NOMO-1 treated with DMSO at 0.1 percent for 48 hours (cell line): ENCODE measurements at regions not wholly inside any gene's neighbourhood (a gene's known extent, or its start where the extent isn't known, plus 50 kb on each side); places are given as distances from the start of the nearest gene placed in this dataset.
A peak's percentile ranks its signal among the peaks of the same experiment; 100 is the strongest.

Source experiments
- DNase-seq: peaks from one replicate; lab custom pipeline; 2025; ENCODE audit not compliant: unreplicated experiment; lab: John Stamatoyannopoulos, UW

DNA sequence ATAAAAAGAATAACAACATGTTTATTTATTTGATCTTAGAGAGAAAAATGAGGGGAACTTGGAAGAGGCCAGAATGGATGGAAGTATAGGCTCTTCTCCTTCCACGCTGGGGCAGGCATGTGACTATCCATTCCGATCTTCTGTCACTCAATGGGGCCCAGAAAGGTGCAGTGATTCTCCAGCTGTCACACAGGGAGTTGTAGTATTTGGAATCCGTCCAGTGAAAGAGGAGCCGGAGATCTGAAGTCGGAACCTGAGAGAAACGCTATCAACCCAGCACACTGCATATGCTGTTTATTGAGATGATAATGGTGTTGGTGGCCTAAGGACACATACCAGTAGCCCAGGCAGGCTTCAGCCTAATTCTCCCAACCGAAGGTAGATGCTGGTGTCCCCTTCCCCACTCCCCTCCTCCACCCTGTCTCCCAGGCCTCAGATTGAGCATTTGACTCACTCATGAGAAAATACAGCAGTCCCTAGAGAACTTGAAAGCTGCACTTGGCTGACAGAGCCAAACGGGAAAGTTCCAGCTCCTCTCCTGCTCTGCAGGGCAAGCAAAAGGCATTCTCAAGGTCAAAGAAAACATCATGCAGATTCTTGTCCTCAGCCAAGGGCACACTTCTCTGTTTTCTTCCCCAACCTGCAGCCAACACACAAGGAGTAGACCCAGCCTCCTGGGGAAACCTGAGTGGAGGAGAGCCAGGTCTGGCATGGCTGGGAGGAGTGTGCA lies 100.4 kb downstream of the IRF2BPL start:
- no peak for DNase-seq

DNA sequence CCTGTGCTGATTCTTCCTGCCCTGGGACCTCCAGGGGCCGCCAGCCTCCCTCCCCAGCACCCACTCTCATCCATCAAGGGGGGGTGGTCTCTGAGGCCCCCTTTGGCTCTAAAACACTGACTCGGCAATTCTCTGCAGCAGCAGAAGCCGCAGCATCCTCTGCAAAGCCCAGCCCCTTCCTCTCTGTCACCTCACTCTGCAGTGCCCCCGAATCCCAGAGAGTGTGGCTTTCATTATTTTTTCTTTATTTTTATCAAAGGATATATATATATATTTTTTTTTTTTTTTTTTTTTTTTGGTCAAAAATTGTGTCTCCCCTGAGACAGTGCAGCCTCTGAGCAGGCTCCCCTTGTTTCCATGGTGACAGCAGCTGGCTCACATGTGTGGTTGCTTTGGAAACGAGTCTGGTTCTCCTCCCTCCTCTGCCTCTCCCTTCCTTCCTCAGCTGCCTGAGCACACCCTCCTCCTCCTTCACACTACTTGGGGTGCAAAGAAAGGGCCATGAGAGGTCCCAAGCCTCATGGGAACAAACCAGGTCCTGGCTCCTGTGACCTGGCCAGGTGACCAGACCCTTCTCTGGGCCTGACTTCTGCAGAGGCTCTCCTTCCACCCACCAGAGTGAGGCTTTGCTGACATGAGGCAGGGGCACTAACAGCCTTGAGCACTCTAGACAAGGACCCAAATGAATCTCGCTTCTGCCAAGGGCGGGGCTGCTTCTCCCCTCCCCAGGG lies 100.5 kb downstream of the LRRC74A start:
- DNase-seq: no peak

DNA sequence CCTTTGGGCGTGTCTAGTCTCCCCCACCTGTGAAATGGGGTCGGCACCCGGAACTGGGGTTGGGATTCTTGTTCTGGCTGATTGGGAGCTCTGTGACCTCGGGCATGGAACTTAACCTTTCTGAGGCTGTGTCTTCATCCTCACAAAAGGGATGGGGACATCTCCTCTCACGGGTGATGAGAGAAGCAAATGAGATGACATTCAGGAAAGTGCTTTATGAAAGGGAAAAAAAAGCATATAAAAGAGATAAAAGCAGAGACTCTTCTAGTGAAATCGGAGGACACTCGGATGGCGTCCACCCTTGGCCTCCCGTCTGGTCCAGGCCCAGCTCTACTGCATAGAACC lies 98.9 kb downstream of the LRRC74A start:
- DNase-seq: no peak

- no peak for DNase-seq
These were observed 98.3 kb downstream of the LRRC74A start for GRCh38 chr14:76924371-76925096.

GRCh38 chr14:76923431-76924370 lies 97.5 kb downstream of the LRRC74A start:
- no peak for DNase-seq

- no peak for DNase-seq
These were observed 96.4 kb downstream of the LRRC74A start for GRCh38 chr14:76922584-76922983.

DNA sequence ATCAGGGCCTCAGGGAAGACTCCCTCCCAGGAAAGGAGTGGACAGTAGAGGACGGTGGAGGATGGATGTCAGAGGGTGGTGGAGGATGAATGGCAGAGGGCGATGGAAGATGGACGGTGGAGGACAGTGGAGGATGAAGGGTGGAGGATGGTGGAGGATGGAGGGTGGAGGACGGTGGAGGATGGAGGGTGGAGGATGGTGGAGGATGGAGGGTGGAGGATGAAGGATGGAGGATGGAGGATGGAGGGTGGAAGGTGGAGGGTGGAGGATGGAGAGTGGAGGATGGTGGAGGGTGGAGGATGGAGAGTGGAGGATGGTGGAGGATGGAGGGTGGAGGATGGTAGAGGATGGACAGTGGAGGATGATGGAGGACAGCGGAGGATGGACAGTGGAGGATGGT lies 95.9 kb downstream of the LRRC74A start:
- no peak for DNase-seq

DNA sequence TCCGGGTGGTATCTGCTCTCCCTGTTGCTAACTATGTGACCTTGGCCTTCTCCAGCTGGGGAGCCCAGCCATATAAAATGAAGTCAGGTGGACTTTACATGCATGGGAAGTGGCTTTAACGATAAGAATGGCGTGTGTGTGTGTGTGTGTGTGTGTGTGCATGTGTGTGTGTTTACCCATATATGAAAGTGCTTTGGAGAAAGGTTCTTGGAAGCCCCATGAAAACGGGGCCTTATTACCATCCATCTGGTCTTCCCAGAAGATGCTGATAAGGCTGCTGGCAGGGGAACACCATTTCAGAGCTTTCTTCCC lies 94.8 kb downstream of the LRRC74A start:
- DNase-seq: no peak

GRCh38 chr14:76920331-76921087 lies 94.3 kb downstream of the LRRC74A start:
- no peak for DNase-seq

GRCh38 chr14:76919431-76920330 lies 93.5 kb downstream of the LRRC74A start:
- DNase-seq: peak; percentile 12
